ENCODE measurements at regions not wholly inside any gene's neighbourhood (a gene's known extent, or its start where the extent isn't known, plus 50 kb on each side); places are given as distances from the start of the nearest gene placed in this dataset.

DNA sequence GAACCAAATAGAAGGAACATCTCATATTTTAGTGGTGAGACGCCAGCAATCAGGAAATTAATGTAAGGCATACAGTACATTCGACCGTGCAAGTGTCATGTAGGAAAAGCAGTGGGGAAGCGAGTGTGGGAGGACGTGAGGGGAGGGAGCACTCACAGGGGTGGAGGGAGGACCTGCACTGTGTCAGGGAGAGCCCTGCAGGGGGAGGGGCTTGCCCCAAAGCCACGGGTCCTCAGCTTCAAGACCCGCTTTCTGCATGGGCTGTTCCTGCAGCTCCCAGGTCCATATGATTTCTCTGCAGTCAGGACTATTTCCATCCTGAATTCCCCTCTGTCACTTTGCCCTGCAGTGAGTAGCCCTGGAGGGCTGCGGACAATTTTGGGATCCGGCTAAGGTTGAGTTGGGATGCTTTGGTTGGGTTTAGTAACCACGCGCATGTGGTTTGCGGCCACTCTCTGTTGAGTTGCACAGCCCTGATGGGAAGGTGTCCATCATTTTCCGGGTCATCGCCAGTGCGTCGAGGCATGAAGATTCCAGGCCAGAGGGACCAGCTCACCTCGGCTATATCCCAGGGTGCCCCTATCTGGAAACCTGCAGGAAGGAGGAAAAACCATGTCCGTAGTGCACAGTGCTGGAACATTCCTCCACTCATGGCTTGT lies 61.9 kb downstream of the IRX1 start:
- no peak overlapping the region for H3K4me2 ChIP-seq (replicated peaks; ENCODE audit: low read depth, low read length, poor library complexity, severe bottlenecking)
- TF ChIP-seq EZH2 (IDR thresholded peaks at IDR 0.05; ENCODE audit: borderline replicate concordance, insufficient read depth, low read depth, low read length, poor library complexity, severe bottlenecking): no peak
- TF ChIP-seq, protein P1, sequence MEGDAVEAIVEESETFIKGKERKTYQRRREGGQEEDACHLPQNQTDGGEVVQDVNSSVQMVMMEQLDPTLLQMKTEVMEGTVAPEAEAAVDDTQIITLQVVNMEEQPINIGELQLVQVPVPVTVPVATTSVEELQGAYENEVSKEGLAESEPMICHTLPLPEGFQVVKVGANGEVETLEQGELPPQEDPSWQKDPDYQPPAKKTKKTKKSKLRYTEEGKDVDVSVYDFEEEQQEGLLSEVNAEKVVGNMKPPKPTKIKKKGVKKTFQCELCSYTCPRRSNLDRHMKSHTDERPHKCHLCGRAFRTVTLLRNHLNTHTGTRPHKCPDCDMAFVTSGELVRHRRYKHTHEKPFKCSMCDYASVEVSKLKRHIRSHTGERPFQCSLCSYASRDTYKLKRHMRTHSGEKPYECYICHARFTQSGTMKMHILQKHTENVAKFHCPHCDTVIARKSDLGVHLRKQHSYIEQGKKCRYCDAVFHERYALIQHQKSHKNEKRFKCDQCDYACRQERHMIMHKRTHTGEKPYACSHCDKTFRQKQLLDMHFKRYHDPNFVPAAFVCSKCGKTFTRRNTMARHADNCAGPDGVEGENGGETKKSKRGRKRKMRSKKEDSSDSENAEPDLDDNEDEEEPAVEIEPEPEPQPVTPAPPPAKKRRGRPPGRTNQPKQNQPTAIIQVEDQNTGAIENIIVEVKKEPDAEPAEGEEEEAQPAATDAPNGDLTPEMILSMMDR (IDR thresholded peaks at IDR 0.05): no peak
- no peak overlapping the region for H3K27ac ChIP-seq (ENCODE audit: low read length in 2 of 2)
- WGBS (ENCODE audit: insufficient coverage): 93% methylated on average over 17 of the region's 18 CpGs
- no peaks in the 10 kb centered on the region for H3K36me3 ChIP-seq (replicated peaks in 1 of 2; ENCODE audit: control extremely low read depth in 1 of 2, control insufficient read depth in 1 of 2, extremely low read depth in 1 of 2, insufficient read depth in 2 of 2, low read length in 1 of 2)
- ATAC-seq (ENCODE audit: low read depth) (no peak), DNase-seq (no peak)
- H3K9ac ChIP-seq (ENCODE audit: low read length): no peak overlapping the region
- intact Hi-C loops (cut with micrococcal nuclease): no loop called here
- peaks cover 0 to 17% (median 0%) of the 10 kb centered on the region in 3 donors for H3K9me3 ChIP-seq (ENCODE audit: control extremely low read depth in 1 of 3, control insufficient read depth in 2 of 3, insufficient read depth in 1 of 3, low read length in 2 of 3)
- Mint-ChIP-seq H3K27me3 (no peaks in the 10 kb centered on the region), H3K9me3 (ENCODE audit: insufficient read depth) (peaks cover 3% of the 10 kb centered on the region), H3K4me3 (no peak overlapping the region), H3K27ac (no peak overlapping the region), H3K4me1 (no peaks in the 10 kb centered on the region)
- H3K4me1 ChIP-seq (ENCODE audit: control insufficient read depth in 2 of 2, insufficient read depth in 2 of 2, low read length in 2 of 2): no peaks in the 10 kb centered on the region
- H2AFZ ChIP-seq (ENCODE audit: insufficient read depth, low read depth, low read length, poor library complexity, severe bottlenecking): no peak overlapping the region
- ChIA-PET POLR2A (no interaction called here), CTCF (no interaction called here)
- H3K79me2 ChIP-seq (ENCODE audit: control insufficient read depth, insufficient read depth, low read length): no peaks in the 10 kb centered on the region
- H4K20me1 ChIP-seq (ENCODE audit: control insufficient read depth, insufficient read depth, low read length, poor library complexity, severe bottlenecking): no peaks in the 10 kb centered on the region
- H3K4me3 ChIP-seq (ENCODE audit: control extremely low read depth in 1 of 5, extremely low read depth in 1 of 5, insufficient read depth in 1 of 5, low read depth in 2 of 5, low read length in 4 of 5): no peak overlapping the region
- H3K27me3 ChIP-seq (replicated peaks in 1 of 4; ENCODE audit: control extremely low read depth in 1 of 4, control insufficient read depth in 3 of 4, insufficient read depth in 4 of 4, low read length in 3 of 4): no peaks in the 10 kb centered on the region

DNA sequence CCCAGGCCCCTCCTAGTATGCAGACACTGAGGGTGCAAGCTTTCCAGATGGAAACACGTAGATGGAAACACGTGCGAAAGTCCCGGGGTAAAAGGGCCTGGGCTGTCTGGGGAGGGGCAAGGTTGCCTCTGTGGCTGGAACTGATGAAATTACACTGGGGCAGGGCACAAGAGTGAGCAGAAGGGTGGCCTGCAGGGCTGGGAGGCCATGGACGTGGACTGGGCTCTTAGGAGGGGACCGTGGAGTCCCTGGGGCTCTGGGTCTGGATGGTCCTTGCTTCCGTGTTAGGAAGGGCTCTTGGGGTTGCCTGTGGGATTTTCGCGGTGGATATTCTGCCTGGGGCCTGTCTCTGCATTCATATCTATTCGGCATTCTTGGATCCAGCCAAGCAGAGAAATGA lies 63.3 kb downstream of the IRX1 start:
- Mint-ChIP-seq H3K27ac (no peak overlapping the region), H3K4me1 (no peaks in the 10 kb centered on the region), H3K4me3 (no peak overlapping the region), H3K27me3 (no peaks in the 10 kb centered on the region), H3K9me3 (ENCODE audit: insufficient read depth) (peaks cover 2% of the 10 kb centered on the region)
- Histone ChIP-seq H3K27me3 (replicated peaks in 1 of 4; ENCODE audit: control extremely low read depth in 1 of 4, control insufficient read depth in 3 of 4, insufficient read depth in 4 of 4, low read length in 3 of 4) (no peaks in the 10 kb centered on the region), H3K4me1 (ENCODE audit: control insufficient read depth in 2 of 2, insufficient read depth in 2 of 2, low read length in 2 of 2) (no peaks in the 10 kb centered on the region), H3K4me2 (replicated peaks; ENCODE audit: low read depth, low read length, poor library complexity, severe bottlenecking) (no peak overlapping the region), H3K36me3 (replicated peaks in 1 of 2; ENCODE audit: control extremely low read depth in 1 of 2, control insufficient read depth in 1 of 2, extremely low read depth in 1 of 2, insufficient read depth in 2 of 2, low read length in 1 of 2) (no peaks in the 10 kb centered on the region), H3K9ac (ENCODE audit: low read length) (no peak overlapping the region), H3K79me2 (ENCODE audit: control insufficient read depth, insufficient read depth, low read length) (no peaks in the 10 kb centered on the region), H3K9me3 (ENCODE audit: control extremely low read depth in 1 of 3, control insufficient read depth in 2 of 3, insufficient read depth in 1 of 3, low read length in 2 of 3) (peaks cover 0 to 17% (median 0%) of the 10 kb centered on the region in 3 donors), H2AFZ (ENCODE audit: insufficient read depth, low read depth, low read length, poor library complexity, severe bottlenecking) (no peak overlapping the region), H4K20me1 (ENCODE audit: control insufficient read depth, insufficient read depth, low read length, poor library complexity, severe bottlenecking) (no peaks in the 10 kb centered on the region), H3K27ac (ENCODE audit: low read length in 2 of 2) (no peak overlapping the region), H3K4me3 (ENCODE audit: control extremely low read depth in 1 of 5, extremely low read depth in 1 of 5, insufficient read depth in 1 of 5, low read depth in 2 of 5, low read length in 4 of 5) (no peak overlapping the region)
- ATAC-seq (ENCODE audit: low read depth) (no peak), DNase-seq (no peak)
- intact Hi-C loops (cut with micrococcal nuclease): no loop called here
- CTCF ChIA-PET: no interaction called here
- POLR2A ChIA-PET: no interaction called here
- WGBS (ENCODE audit: insufficient coverage): 88% methylated on average over 7 of the region's 10 CpGs
- no peak for TF ChIP-seq EZH2 (IDR thresholded peaks at IDR 0.05; ENCODE audit: borderline replicate concordance, insufficient read depth, low read depth, low read length, poor library complexity, severe bottlenecking)
- TF ChIP-seq, protein P1 (IDR thresholded peaks at IDR 0.05): no peak
